AG09309 (cell line): ENCODE measurements at regions not wholly inside any gene's neighbourhood (a gene's known extent, or its start where the extent isn't known, plus 50 kb on each side); places are given as distances from the start of the nearest gene placed in this dataset.

ENCODE experiments used
- DNase-seq: peaks from one replicate; pipeline ENCODE4 v3.0.0-alpha.2; 2010; ENCODE audit warnings: low read depth
- H3K4me3 ChIP-seq: 2 replicates; pipeline ENCODE4 v1.5.1; 2011; ENCODE audit warnings: mild to moderate bottlenecking, low read depth, low read length, moderate library complexity; ENCODE audit not compliant: control insufficient read depth
- TF ChIP-seq, protein P1 (sequence below): IDR thresholded peaks from 2 replicates; pipeline ENCODE4 v1.5.1; 2011; ENCODE audit warnings: mild to moderate bottlenecking, low read depth, low read length, inconsistent platforms; ENCODE audit not compliant: insufficient read depth, control insufficient read depth; ENCODE audit errors: missing control alignments

DNA sequence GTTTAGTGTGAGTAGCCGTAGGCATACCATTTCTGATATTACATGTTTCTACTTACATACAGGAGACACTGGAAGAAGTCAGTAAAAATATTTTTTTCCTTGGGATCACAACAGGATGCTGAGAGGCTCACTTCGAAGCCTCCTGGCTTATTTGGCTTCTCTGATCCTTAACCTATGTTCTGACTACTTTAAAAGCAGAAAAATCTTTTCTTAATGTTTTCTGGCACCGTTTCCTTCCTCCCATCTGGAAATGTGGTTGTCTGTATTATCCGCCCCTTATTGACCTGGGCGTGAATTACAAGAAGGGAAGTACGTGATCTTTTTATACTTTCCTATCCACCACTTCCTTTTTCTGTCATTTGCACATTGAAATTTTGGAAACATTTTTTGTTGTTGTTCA lies 379.6 kb downstream of the COL12A1 start:
- TF ChIP-seq, protein P1, sequence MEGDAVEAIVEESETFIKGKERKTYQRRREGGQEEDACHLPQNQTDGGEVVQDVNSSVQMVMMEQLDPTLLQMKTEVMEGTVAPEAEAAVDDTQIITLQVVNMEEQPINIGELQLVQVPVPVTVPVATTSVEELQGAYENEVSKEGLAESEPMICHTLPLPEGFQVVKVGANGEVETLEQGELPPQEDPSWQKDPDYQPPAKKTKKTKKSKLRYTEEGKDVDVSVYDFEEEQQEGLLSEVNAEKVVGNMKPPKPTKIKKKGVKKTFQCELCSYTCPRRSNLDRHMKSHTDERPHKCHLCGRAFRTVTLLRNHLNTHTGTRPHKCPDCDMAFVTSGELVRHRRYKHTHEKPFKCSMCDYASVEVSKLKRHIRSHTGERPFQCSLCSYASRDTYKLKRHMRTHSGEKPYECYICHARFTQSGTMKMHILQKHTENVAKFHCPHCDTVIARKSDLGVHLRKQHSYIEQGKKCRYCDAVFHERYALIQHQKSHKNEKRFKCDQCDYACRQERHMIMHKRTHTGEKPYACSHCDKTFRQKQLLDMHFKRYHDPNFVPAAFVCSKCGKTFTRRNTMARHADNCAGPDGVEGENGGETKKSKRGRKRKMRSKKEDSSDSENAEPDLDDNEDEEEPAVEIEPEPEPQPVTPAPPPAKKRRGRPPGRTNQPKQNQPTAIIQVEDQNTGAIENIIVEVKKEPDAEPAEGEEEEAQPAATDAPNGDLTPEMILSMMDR = no peak
- no peak for DNase-seq
- H3K4me3 ChIP-seq = no peak overlapping the region

DNA sequence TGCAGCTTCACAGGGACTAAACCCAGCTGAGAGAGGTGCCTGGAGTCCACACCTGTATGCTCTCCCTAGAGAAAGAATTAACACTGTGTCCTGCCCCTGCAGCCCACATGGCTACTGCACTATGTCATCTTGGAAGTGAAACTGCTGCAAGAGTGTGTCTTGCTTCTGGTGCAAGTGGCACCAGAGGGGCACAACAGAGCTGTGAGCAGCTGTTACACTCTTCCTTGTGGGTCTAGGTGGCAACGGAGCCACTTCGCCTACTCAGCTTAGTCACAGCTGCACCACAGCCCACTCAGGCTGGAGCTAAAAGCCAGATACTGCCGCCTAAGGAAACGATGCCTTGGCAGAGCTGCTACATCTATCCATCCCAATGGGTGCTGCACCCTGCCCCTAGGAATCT lies 391.4 kb downstream of the COL12A1 start:
- TF ChIP-seq, protein P1 = no peak
- H3K4me3 ChIP-seq = no peak overlapping the region
- DNase-seq = no peak

GRCh38 chr6:74807674-74808073 lies 398.2 kb downstream of the COL12A1 start:
- TF ChIP-seq, protein P1 = no peak
- no peak overlapping the region for H3K4me3 ChIP-seq
- no peak for DNase-seq

DNA sequence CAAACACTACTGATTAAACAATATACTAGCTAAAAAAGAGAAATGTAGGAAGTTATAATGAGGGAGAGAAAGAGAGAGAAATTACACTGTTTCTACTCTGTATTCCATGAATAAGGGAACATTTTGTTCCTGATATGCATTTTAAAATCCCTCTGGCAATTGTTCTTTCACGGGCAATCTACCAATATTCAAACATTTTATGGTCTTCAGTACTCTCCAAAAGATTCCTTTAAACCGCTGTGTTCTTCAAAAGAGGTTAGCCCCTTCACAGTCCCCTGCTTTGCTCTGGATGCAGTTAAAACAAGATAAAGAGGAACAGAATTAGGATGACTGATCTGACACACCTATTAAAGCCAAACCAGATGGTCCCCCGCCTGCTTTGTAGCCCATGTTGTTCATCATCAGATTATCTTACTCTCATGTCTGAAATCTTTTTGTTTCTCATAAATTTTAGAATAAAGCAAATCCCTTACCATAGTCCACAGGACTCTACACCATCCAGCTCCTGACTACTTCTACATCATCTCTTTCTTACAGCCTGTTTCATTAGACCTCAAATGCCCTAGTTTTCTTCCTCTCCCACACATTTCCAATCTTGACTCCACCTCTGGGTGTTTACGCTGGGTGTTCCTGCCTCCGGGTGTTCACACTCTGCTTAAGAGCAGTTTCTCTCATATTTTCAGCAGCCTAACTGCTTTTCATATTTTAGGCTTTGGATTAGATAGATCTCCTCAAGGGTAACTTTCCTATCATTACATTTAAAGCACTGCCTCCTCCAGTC lies 399.7 kb downstream of the COL12A1 start:
- H3K4me3 ChIP-seq = no peak overlapping the region
- DNase-seq = no peak
- TF ChIP-seq, protein P1 = no peak

- TF ChIP-seq, protein P1 = no peak
- no peak for DNase-seq
- no peak overlapping the region for H3K4me3 ChIP-seq
These were observed 407.6 kb downstream of the COL12A1 start for GRCh38 chr6:74798302-74798701.

- no peak overlapping the region for H3K4me3 ChIP-seq
- no peak for DNase-seq
- TF ChIP-seq, protein P1 = no peak
These were observed 420.6 kb downstream of the COL12A1 start for GRCh38 chr6:74785236-74785635.
